ENCODE measurements at regions not wholly inside any gene's neighbourhood (a gene's known extent, or its start where the extent isn't known, plus 50 kb on each side); places are given as distances from the start of the nearest gene placed in this dataset.
"Not testable (repeated sequence)": the region's sequence is repeated elsewhere in the genome, so short reads cannot be mapped to it uniquely, and the experiment has no call there.

GRCh38 chr2:198863655-198864054 lies 594.1 kb downstream of the SATB2 start:
- no peaks in the 10 kb centered on the region for H3K27me3 ChIP-seq
- DNase-seq (ENCODE audit: low spot score in 2 of 2), result no peak
- no peak overlapping the region for H3K4me3 ChIP-seq
- H3K27ac ChIP-seq, result no peak overlapping the region
- peaks cover 9% of the 10 kb centered on the region for H3K9me3 ChIP-seq
- no peaks in the 10 kb centered on the region for H3K4me1 ChIP-seq
- H3K36me3 ChIP-seq, result no peaks in the 10 kb centered on the region
- TF ChIP-seq, protein P1, sequence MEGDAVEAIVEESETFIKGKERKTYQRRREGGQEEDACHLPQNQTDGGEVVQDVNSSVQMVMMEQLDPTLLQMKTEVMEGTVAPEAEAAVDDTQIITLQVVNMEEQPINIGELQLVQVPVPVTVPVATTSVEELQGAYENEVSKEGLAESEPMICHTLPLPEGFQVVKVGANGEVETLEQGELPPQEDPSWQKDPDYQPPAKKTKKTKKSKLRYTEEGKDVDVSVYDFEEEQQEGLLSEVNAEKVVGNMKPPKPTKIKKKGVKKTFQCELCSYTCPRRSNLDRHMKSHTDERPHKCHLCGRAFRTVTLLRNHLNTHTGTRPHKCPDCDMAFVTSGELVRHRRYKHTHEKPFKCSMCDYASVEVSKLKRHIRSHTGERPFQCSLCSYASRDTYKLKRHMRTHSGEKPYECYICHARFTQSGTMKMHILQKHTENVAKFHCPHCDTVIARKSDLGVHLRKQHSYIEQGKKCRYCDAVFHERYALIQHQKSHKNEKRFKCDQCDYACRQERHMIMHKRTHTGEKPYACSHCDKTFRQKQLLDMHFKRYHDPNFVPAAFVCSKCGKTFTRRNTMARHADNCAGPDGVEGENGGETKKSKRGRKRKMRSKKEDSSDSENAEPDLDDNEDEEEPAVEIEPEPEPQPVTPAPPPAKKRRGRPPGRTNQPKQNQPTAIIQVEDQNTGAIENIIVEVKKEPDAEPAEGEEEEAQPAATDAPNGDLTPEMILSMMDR (IDR thresholded peaks at IDR 0.05), result no peak
- TF ChIP-seq POLR2AphosphoS5 (IDR thresholded peaks at IDR 0.05), result no peak
- no peak for TF ChIP-seq POLR2A (IDR thresholded peaks at IDR 0.05)
- no peak for TF ChIP-seq EP300 (IDR thresholded peaks at IDR 0.05)
- WGBS, result 74% methylated on average over 5 of the region's 5 CpGs

DNA sequence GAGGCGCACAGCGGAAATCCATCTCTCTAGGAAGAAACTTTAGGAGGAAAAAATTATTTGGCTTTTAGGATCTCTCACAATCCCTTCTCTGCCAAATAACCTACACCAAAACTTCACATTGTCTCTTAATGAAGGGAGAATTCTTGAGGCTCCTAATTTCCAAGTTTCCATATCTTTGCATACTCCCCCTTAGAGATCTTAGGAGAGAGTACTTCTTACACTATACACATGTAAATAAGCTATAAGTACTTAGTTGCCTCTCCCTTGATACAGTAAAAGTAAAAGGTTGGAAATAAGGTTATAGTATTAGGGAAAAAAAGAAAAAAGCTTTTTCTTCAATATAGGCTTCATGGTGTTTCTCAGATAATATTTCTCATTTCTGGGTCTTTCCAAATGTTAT lies 596.7 kb downstream of the SATB2 start:
- H3K27me3 ChIP-seq, result no peaks in the 10 kb centered on the region
- 69% methylated on average over 2 of the region's 2 CpGs for WGBS
- H3K27ac ChIP-seq, result no peak overlapping the region
- no peak overlapping the region for H3K4me3 ChIP-seq
- no peaks in the 10 kb centered on the region for H3K36me3 ChIP-seq
- H3K4me1 ChIP-seq, result no peaks in the 10 kb centered on the region
- H3K9me3 ChIP-seq, result peaks cover 12% of the 10 kb centered on the region
- no peak for DNase-seq (ENCODE audit: low spot score in 2 of 2)
- TF ChIP-seq EP300 (IDR thresholded peaks at IDR 0.05) (no peak), POLR2A (IDR thresholded peaks at IDR 0.05) (no peak), POLR2AphosphoS5 (IDR thresholded peaks at IDR 0.05) (no peak)
- TF ChIP-seq, protein P1 (IDR thresholded peaks at IDR 0.05), result no peak

GRCh38 chr2:198857246-198857645 lies 600.5 kb downstream of the SATB2 start:
- 79% methylated on average over 1 of the region's 1 CpG for WGBS
- TF ChIP-seq POLR2AphosphoS5 (IDR thresholded peaks at IDR 0.05), result no peak
- no peak for TF ChIP-seq POLR2A (IDR thresholded peaks at IDR 0.05)
- no peak for TF ChIP-seq EP300 (IDR thresholded peaks at IDR 0.05)
- TF ChIP-seq, protein P1 (IDR thresholded peaks at IDR 0.05), result no peak
- peaks cover 12% of the 10 kb centered on the region for H3K9me3 ChIP-seq

DNA sequence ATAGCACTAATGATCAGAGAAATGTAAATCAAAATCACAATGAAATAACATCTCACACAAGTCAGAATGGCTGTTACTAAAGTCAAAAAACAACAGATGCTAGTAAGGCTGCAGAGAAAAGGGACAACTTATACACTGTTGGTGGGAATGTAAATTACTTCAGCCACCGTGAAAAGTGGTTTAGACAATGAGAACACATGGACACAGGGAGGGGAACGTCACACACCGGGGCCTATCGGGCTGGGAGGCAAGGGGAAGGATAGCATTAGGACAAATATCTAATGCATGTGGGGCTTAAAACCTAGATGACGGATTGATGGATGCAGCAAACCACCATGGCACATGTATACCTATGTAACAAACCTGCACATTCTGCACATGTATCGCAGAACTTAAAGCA lies 602.0 kb downstream of the SATB2 start:
- not testable (repeated sequence) for H3K4me3 ChIP-seq; H3K36me3 ChIP-seq; DNase-seq (ENCODE audit: low spot score in 2 of 2); H3K27ac ChIP-seq; H3K4me1 ChIP-seq; H3K27me3 ChIP-seq
- WGBS, result 91% methylated on average over 6 of the region's 6 CpGs
- H3K9me3 ChIP-seq, result peaks cover 12% of the 10 kb centered on the region

More at GRCh38 chr2:198857246-198857645, 600.5 kb downstream of the SATB2 start:
- no peak overlapping the region for H3K4me3 ChIP-seq
- DNase-seq (ENCODE audit: low spot score in 2 of 2), result no peak
- no peaks in the 10 kb centered on the region for H3K4me1 ChIP-seq
- H3K27me3 ChIP-seq, result no peaks in the 10 kb centered on the region
- no peak overlapping the region for H3K27ac ChIP-seq
- no peaks in the 10 kb centered on the region for H3K36me3 ChIP-seq

DNA sequence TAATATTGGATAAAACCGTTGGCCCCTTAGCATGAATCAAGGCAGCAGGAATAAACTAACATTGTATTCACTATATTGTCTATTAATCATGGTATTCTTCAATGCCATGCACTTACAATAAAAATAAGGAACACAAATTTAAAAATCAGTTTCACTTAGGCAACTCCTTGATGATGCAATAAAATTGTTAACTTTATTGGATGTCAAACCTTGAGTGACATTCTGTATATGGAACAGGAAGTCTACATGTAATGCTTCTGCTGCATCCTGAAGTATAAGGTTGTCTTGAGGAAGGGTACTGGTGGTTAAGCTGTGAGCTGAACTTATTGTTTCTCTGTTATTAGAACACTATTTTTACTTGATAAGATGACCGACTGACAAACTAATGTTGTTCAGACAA lies 605.5 kb downstream of the SATB2 start:
- no peaks in the 10 kb centered on the region for H3K4me1 ChIP-seq
- DNase-seq (ENCODE audit: low spot score in 2 of 2), result no peak
- no peaks in the 10 kb centered on the region for H3K9me3 ChIP-seq
- no peak overlapping the region for H3K4me3 ChIP-seq
- H3K27ac ChIP-seq, result no peak overlapping the region
- H3K27me3 ChIP-seq, result no peaks in the 10 kb centered on the region
- no peak for TF ChIP-seq EP300 (IDR thresholded peaks at IDR 0.05)
- TF ChIP-seq POLR2A (IDR thresholded peaks at IDR 0.05), result no peak
- TF ChIP-seq POLR2AphosphoS5 (IDR thresholded peaks at IDR 0.05), result no peak
- TF ChIP-seq, protein P1 (IDR thresholded peaks at IDR 0.05), result no peak
- no peaks in the 10 kb centered on the region for H3K36me3 ChIP-seq
- WGBS, result 87% methylated on average over 2 of the region's 2 CpGs

- no peaks in the 10 kb centered on the region for H3K36me3 ChIP-seq
- H3K27me3 ChIP-seq, result no peaks in the 10 kb centered on the region
- no peak for DNase-seq (ENCODE audit: low spot score in 2 of 2)
- no peaks in the 10 kb centered on the region for H3K4me1 ChIP-seq
- H3K4me3 ChIP-seq, result no peak overlapping the region
- H3K9me3 ChIP-seq, result no peaks in the 10 kb centered on the region
- no peak for TF ChIP-seq POLR2A (IDR thresholded peaks at IDR 0.05)
- TF ChIP-seq, protein P1 (IDR thresholded peaks at IDR 0.05), result no peak
- no peak for TF ChIP-seq POLR2AphosphoS5 (IDR thresholded peaks at IDR 0.05)
- TF ChIP-seq EP300 (IDR thresholded peaks at IDR 0.05), result no peak
- no peak overlapping the region for H3K27ac ChIP-seq
These were observed 632.2 kb downstream of the SATB2 start for GRCh38 chr2:198825534-198825933.

Data from suprapubic skin (tissue), 4 donors.